ENCODE measurements at regions not wholly inside any gene's neighbourhood (a gene's known extent, or its start where the extent isn't known, plus 50 kb on each side); places are given as distances from the start of the nearest gene placed in this dataset.

DNA sequence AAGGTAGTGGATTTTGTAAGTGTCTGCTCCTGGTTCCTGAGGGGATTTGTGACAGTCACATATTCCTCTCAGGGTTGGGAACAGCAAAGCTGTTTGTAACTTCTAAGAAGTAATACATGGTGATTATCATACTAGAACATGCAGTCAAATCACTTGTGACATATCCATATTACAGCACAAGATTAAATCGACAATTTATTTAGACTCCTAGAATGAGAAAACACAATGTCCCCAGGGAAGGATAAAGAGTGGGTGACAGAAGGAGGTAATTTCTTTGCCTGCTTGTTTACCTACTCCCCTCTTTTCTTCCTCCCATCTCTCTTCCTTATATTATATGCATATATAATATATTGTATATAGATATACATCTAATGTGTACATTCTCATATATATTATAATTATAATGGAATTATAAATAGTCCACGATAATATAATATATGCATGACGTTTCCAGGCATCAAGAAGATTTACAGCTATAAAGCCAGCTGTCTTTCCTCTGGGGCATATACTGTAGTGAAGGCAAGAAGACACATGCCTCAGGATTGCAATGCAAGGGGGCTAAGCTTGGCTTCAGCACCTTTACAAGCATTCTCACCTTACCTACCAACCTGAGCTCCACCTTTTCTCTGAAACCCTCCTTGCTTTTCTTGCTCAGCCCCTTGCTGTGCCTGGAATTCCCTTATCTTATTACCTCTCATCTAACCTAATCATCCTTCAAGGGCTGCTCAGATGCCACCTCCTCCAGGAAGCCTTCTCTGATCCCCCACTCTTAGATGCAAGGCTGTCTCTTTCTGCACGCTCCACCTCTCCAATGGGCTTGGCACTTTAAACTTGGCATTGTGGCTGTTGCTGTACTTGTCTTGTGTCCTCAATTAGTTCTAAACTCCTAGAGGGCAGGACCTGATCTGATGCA, 73.1 kb upstream of the PIAS1 start:
- no peak for FAIRE-seq
- DNase-seq (ENCODE audit: low spot score) = no peak

DNA sequence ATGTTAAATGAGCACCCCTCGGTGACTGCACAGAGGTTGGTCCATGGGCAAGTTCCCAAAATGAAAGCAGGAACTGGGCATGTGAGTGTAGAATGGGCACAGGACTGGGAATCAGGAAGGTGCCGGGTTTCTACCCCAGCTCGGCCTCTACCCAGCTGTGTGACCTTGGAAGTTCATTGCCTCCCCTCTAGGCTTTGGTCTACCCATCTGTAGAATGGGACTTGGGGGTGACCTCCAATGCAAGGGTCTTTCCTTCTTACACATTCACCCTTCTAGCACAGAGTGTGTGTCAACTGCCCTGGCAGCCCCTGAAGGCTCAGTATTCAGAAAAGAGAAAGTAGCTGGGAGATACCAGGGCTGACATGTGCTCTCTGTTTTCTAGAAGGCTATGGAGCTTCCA, 72.3 kb upstream of the PIAS1 start:
- FAIRE-seq = no peak
- no peak for DNase-seq (ENCODE audit: low spot score)

DNA sequence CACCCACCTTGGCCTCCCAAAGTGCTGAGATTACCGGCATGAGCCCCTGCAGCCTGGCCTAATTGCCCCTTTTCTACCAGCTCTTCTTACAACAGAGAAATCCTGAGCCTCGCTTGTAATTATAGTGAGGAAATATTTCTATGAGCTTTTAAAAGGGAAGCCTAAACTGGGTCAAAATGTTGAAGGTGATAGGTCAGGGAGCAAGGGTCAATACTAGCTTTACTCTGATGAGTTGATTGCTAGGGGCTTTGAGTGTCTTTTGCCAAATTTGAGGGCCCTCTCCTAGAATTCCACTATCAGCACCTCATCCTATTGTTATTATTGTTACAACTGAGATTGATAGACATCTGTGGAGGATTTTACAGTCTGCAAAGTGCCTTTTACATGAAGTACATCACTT, 62.4 kb upstream of the PIAS1 start:
- DNase-seq (ENCODE audit: low spot score) (no peak), FAIRE-seq (no peak)

DNA sequence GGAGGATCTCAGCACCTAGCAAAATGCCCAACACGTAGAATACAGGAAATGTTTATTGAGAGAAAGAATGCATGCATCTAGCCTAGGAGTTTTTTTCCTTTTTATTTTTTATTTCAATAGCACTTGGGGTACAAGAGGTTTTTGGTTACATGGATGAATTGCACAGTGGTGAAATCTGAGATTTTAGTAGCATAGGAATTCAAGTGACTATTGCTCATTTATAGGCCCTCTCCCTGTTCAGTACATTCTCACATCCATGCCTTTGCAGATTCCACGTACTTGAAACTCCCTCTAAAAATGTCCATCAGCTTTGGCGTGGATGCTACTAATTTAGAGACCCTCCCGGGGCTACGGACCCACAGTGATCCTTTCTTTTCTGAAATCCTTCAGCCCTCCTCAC, 61.7 kb upstream of the PIAS1 start:
- FAIRE-seq (no peak), DNase-seq (ENCODE audit: low spot score) (no peak)

DNA sequence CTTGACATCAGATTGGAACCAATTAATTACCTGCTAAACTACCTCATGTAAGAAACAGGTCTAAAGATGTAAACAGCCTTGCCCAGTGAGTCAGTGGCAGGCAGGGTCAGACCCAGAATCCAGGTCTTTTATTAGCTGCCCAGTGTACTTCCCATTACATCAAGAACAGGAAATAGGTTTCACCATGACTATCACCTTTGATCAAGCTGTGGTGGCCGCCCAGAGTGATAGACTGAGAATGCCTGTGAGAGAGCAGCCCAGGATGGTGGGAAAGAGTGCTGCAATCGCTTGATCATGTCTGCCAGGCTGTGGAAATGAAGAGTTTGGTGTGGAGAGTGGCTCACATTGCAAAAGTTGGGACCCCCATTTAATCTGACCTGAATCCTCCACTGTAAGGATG, 61.3 kb upstream of the PIAS1 start:
- DNase-seq (ENCODE audit: low spot score) (no peak), FAIRE-seq (no peak)

DNA sequence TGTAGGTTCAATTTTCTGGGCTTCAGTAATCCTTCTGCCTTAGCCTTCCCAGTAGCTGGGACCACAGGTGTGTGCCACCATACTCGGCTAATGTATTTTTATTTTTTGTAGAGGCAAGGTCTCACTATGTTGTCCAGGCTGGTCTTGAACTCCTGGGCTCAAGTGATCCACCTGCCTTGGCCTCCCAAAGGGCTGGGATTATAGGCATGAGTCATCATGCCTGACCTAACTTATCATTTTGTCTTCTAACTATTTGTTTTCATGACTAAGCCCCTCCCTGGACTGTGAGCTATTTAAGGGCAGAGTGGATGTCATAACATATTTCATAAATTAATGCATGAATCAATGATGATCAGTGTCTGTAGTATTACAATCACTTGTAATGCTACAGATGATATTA, 56.1 kb upstream of the PIAS1 start:
- DNase-seq (ENCODE audit: low spot score) (no peak), FAIRE-seq (no peak)

DNA sequence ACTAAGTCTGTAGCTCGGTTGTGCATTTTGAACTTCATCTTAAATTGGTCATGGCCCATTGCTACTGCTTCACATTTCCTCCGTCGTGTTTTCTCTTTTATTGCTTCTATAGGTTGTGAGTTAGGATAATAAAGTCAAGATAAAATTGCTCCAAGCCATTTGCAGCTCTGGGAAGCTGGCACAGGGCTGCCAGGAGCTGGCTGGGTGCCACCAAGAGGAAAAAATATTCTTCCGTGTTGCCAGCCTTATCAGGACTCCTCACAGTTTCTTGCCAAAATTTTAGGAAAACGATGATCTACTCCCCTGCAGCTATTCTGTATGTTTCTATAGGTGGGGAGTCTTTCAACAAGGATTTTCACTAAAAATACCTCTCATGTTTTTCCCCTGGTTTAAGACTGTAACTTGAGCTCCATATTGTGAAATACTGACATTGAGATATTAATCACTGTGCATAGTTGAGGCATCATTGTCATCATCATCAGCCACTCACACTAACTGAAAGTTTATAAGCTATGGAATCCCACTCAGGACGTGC, 55.4 kb upstream of the PIAS1 start:
- DNase-seq (ENCODE audit: low spot score) (no peak), FAIRE-seq (no peak)

DNA sequence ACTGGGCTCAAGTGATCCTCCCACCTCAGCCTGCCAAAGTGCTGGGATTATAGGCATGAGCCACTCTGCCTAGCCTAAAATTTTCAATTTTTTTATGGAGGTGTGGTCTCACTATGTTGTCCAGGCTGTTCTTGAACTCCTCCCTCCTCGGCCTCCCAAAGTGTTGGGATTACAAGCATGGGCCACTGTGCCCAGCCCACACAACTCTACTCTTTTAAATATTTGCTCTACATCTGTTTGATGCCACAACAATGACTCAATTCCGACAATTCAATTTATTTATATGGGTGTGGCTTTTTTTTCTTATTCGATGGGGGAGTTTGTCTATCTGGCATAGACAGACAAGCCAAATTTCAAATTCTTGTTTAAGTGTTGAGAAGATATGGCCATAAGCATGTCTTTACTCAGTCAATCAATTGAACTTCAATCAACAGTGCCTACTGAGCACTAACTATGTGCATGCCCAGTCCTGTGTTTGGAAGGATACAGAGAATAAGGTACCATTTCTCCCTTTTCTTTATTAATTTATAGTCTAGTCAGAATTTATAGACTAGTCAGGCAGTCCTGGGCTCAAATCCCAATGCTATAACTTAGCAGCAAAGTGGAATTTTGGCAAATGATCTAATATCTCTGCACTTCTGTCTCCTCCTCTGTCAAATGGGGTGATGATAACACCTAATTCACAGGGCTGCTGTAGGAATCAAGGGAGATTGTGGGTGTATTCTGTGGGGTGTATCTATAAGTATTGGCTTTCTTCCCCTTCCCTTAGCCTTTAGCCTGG, 54.6 kb upstream of the PIAS1 start:
- FAIRE-seq = no peak
- DNase-seq (ENCODE audit: low spot score) = no peak

DNA sequence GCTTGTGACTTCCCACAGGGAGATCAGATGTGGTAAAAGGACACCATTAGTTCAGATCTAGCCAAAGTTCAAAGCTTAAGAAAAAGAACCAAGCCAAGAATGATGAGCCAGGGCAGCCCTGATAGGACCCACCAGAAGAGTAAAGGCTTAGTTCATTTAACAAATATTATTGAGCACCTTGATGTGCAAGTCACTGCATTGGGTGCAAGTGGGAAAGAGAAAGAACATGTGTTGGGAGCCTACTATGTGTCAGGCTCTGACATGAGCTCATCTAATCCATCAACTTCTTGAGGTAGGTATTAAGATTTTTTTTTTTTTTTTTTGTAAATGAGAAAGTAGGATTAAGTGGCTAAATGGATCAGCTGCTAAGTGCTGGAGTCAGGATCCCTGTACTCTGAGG, 53.4 kb upstream of the PIAS1 start:
- FAIRE-seq (no peak), DNase-seq (ENCODE audit: low spot score) (no peak)

DNA sequence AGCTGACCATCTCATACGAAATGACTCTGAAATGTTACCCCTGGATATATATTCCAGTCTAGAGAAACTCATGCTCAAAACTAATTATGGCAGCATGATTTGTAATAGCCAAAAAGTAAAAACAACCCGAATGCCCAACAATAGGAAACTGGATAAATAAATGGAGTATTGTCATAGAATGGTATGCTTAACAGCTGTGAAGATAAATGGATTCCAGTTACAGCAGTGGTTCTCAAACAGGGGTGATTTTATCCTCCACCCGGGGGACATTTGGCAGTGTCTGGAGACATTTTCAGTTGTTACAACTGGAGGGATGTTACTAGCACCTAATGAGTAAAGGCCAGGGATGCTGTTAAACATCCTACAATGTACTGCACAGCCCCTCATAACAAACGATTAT, 52.3 kb upstream of the PIAS1 start:
- FAIRE-seq (no peak), DNase-seq (ENCODE audit: low spot score) (no peak)

DNA sequence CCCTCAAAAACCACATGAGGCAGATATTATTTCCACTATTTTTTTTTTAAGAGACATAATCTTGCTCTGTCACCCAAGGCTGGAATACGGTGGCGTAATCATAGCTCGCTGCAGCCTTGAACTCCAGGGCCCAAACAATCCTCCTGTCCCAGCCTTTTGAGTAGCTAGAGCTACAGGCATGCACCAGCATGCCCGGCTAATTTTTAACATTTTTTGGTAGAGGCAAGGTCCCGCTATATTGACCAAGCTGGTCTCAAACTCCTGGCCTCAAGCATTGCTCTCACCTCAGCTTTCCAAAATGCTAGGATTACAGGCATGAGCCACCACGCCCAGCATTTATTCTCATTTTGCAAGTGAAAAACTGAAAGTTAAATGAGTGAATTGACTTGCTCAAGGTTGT, 50.8 kb upstream of the PIAS1 start:
- FAIRE-seq = no peak
- DNase-seq (ENCODE audit: low spot score) = no peak
